BLaER1 treated with 17β-estradiol and CSF1 and Interleukin-3, amounts not matched to agents 10 nM and 100 nM (cell line): ENCODE measurements at regions not wholly inside any gene's neighbourhood (a gene's known extent, or its start where the extent isn't known, plus 50 kb on each side); places are given as distances from the start of the nearest gene placed in this dataset.

Experiments used
- H3K27ac ChIP-seq, 11 experiments: shearing (Covaris generic); formaldehyde crosslinking; 2 replicates each; pipeline ENCODE4 v1.8.1; 2022
- H3K27me3 ChIP-seq, 11 experiments: shearing (Covaris generic); formaldehyde crosslinking; 2 replicates each; pipeline ENCODE4 v1.8.1; 2022
- H3K36me3 ChIP-seq, 11 experiments: shearing (Covaris generic); formaldehyde crosslinking; 2 replicates each; pipeline ENCODE4 v1.8.1; 2022
- H3K4me1 ChIP-seq, 10 experiments: shearing (Covaris generic); formaldehyde crosslinking; 2 replicates each; pipeline ENCODE4 v1.8.1; 2022
- H3K4me2 ChIP-seq, 11 experiments: shearing (Covaris generic); formaldehyde crosslinking; 2 replicates each; pipeline ENCODE4 v1.8.1; 2022
- H3K4me3 ChIP-seq, 10 experiments: shearing (Covaris generic); formaldehyde crosslinking; 2 replicates each; pipeline ENCODE4 v1.8.1; 2022
- H3K9ac ChIP-seq, 11 experiments: shearing (Covaris generic); formaldehyde crosslinking; 2 replicates each; pipeline ENCODE4 v1.8.1; 2022
- H3K9me3 ChIP-seq, 11 experiments: shearing (Covaris generic); formaldehyde crosslinking; replicated peaks in 1 of 11; 2 replicates each; pipeline ENCODE4 v1.8.1; 2022
- H4K20me1 ChIP-seq, 11 experiments: shearing (Covaris generic); formaldehyde crosslinking; 2 replicates each; pipeline ENCODE4 v1.8.1; 2022
- Cebpa-rat ChIP-seq, 11 experiments: shearing (Covaris generic); IDR thresholded peaks; 2 replicates each; pipeline ENCODE4 v1.8.1; 2022

DNA sequence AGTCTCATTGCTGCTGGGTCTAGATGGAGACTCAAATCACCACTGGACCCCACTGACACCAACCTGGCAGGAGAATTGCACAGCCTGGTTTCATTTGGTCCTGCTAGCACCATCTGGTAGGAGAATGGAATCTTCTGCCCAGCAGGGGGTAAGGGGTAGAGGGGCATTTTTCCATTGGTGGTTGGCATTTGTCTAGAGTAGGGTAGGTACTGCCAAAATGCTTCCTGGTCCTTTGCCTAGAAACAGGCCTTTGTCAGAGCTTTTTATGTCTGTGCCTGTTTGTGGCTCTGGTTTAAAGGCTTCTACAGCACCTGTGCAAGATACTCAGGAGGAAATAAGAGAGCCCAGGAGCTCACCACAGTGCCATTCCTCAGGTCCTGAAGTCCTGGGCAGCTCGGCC lies 121.3 kb downstream of the KCTD12 start:
- H3K27ac ChIP-seq = peak overlapping the region in 5 of 11 experiments; percentile 33 to 60 (median 49); a peak in 10 of 22 replicates
- H3K9ac ChIP-seq = no peak overlapping the region
- H3K36me3 ChIP-seq = no peaks in the 10 kb centered on the region
- H3K27me3 ChIP-seq = no peaks in the 10 kb centered on the region
- H3K4me3 ChIP-seq = peak overlapping the region in 2 of 10 experiments; percentile 0; a peak in 1 of 20 replicates
- H3K9me3 ChIP-seq = peaks cover 0 to 10% (median 0%) of the 10 kb centered on the region in 11 experiments; a peak in 1 of 22 replicates
- peak overlapping the region in 6 of 11 experiments; percentile 8 to 78 (median 66); a peak in 10 of 22 replicates for H3K4me2 ChIP-seq
- no peaks in the 10 kb centered on the region for H4K20me1 ChIP-seq
- no peak for TF ChIP-seq Cebpa-rat (IDR thresholded peaks at IDR 0.05)
- H3K4me1 ChIP-seq = peaks cover 0 to 66% (median 6%) of the 10 kb centered on the region in 10 experiments; a peak in 11 of 20 replicates

DNA sequence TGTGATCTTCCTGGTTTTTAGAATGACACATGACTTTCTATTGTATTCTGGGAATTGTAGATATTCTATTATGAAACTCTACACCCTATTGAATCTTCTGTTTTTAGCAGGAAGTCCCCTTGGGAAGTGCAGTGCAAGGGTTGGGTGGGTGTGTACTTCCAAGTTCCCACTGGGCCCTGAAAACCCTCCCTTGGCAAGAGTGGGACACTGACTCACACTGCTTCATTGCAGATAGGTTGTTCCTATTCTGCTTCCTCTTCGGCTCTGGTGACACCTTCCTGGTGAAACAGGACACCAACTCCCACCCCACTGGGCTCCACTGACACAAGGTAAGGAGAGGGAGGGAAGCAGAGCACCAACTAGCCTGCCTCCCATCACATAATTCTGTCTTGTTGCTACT lies 121.8 kb downstream of the KCTD12 start:
- Histone ChIP-seq H3K36me3 (no peaks in the 10 kb centered on the region), H4K20me1 (no peaks in the 10 kb centered on the region), H3K4me2 (peak overlapping the region in 6 of 11 experiments; percentile 8 to 78 (median 66); a peak in 11 of 22 replicates), H3K4me3 (peak overlapping the region in 1 of 10 experiments; percentile 0; a peak in 1 of 20 replicates), H3K9ac (no peak overlapping the region), H3K4me1 (peaks cover 0 to 63% (median 6%) of the 10 kb centered on the region in 10 experiments; a peak in 11 of 20 replicates), H3K27ac (peak overlapping the region in 5 of 11 experiments; percentile 33 to 60 (median 49); a peak in 10 of 22 replicates), H3K9me3 (peaks cover 0 to 10% (median 0%) of the 10 kb centered on the region in 11 experiments; a peak in 1 of 22 replicates), H3K27me3 (no peaks in the 10 kb centered on the region)
- TF ChIP-seq Cebpa-rat (IDR thresholded peaks at IDR 0.05) = no peak

DNA sequence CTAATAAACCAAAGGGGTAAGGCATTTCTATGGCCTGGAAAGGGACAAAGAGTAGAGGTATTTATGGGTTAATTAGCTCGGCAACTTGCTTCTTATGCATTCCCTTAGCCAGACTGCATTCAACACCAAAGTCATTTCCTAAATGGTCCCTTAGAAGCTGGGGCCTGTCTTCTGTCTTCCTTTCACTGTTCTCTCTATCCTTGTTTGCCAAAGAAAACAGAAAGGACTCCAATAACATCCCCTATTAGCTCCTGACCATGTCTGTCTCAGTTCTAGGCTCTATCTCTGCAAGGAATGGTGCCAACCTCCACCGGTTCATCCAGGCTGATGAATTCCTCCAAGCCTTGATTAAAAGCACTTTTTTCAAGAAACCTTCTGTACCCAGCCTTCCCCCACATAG lies 123.5 kb downstream of the KCTD12 start:
- Histone ChIP-seq H3K9me3 (peaks cover 0 to 8% (median 0%) of the 10 kb centered on the region in 11 experiments; a peak in 1 of 22 replicates), H3K9ac (no peak overlapping the region), H3K36me3 (no peaks in the 10 kb centered on the region), H3K4me1 (peaks cover 0 to 62% (median 6%) of the 10 kb centered on the region in 10 experiments; a peak in 11 of 20 replicates), H3K4me2 (peak overlapping the region in 2 of 11 experiments; percentile 74 to 78; a peak in 4 of 22 replicates), H3K4me3 (no peak overlapping the region), H4K20me1 (no peaks in the 10 kb centered on the region), H3K27ac (no peak overlapping the region), H3K27me3 (no peaks in the 10 kb centered on the region)
- no peak for TF ChIP-seq Cebpa-rat (IDR thresholded peaks at IDR 0.05)

DNA sequence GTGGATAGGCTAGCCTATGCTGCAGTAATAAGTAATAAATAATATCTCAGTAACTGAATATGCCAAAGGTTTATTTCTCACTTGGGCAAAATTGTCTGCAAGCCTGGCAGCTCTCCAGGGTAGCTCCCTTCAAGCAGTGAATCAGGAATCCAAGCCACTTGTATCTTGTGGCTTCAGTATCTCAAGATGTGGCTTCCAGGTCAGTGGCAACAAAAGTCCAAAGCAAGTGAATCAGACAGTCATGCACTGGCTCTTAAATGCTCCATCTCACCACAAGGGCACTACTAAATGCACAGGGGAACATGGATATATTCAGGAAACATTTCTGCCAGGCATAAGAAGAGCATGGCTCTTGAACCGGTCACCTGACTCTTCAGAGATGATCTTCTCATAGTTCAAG lies 126.3 kb downstream of the KCTD12 start:
- Histone ChIP-seq H3K36me3 (no peaks in the 10 kb centered on the region), H3K27me3 (no peaks in the 10 kb centered on the region), H3K4me3 (no peak overlapping the region), H3K9ac (no peak overlapping the region), H3K9me3 (no peaks in the 10 kb centered on the region; a peak in 1 of 22 replicates), H4K20me1 (no peaks in the 10 kb centered on the region), H3K4me2 (peak overlapping the region in 2 of 11 experiments; percentile 5 to 47; a peak in 2 of 22 replicates), H3K27ac (no peak overlapping the region), H3K4me1 (peaks cover 0 to 55% (median 5%) of the 10 kb centered on the region in 10 experiments; a peak in 11 of 20 replicates)
- no peak for TF ChIP-seq Cebpa-rat (IDR thresholded peaks at IDR 0.05)

DNA sequence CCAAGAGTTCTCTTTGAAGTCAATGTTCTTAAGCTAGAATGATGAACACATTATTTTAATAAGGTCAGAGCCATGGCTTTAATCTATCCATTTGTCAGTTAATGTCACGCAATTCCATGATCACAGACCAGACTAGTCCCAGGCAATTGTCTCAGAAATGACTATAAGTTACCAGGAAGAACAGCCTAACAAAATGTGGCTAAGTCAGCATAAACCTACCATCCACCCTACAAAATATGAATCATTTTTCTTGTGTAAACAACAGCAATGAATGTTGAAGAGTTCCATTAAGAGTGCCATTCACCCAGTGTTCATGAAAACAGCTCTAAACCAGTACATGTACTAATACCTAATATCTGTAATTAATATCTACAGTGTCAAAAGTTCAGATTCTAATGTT lies 127.5 kb downstream of the KCTD12 start:
- peaks cover 0 to 51% (median 0%) of the 10 kb centered on the region in 10 experiments; a peak in 8 of 20 replicates for H3K4me1 ChIP-seq
- H3K27ac ChIP-seq = peak overlapping the region in 1 of 11 experiments; percentile 29; a peak in 3 of 22 replicates
- TF ChIP-seq Cebpa-rat (IDR thresholded peaks at IDR 0.05) = no peak
- no peaks in the 10 kb centered on the region for H4K20me1 ChIP-seq
- peak overlapping the region in 3 of 11 experiments; percentile 43 to 58 (median 44); a peak in 6 of 22 replicates for H3K4me2 ChIP-seq
- H3K27me3 ChIP-seq = no peaks in the 10 kb centered on the region
- no peaks in the 10 kb centered on the region for H3K36me3 ChIP-seq
- H3K4me3 ChIP-seq = no peak overlapping the region
- H3K9ac ChIP-seq = no peak overlapping the region
- peaks cover 0 to 3% (median 0%) of the 10 kb centered on the region in 11 experiments; a peak in 3 of 22 replicates for H3K9me3 ChIP-seq

DNA sequence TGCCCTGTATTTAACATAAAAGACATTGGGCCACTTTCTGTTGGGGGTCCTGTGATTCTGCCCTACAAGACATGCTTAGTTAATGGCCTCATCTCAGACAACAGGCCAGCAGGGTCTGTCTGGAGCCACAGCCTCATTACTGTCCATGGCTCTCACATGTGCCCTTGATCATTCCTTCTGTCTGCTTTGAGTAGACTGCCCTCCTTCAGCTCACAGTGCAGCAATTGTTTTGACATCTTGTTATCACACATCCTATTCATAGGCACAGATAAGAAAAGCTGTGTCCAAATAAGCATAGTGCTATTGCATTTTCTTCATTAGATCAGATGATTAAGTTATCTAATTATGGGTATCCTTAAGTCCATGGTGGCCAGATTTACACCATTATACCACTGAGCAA lies 127.9 kb downstream of the KCTD12 start:
- no peak for TF ChIP-seq Cebpa-rat (IDR thresholded peaks at IDR 0.05)
- H3K4me1 ChIP-seq = peaks cover 0 to 47% (median 0%) of the 10 kb centered on the region in 10 experiments; a peak in 8 of 20 replicates
- H3K4me2 ChIP-seq = peak overlapping the region in 3 of 11 experiments; percentile 43 to 58 (median 44); a peak in 6 of 22 replicates
- H3K27ac ChIP-seq = peak overlapping the region in 1 of 11 experiments; percentile 29; a peak in 3 of 22 replicates
- no peak overlapping the region for H3K4me3 ChIP-seq
- no peaks in the 10 kb centered on the region for H3K27me3 ChIP-seq
- peaks cover 0 to 7% (median 0%) of the 10 kb centered on the region in 11 experiments; a peak in 3 of 22 replicates for H3K9me3 ChIP-seq
- no peaks in the 10 kb centered on the region for H4K20me1 ChIP-seq
- no peak overlapping the region for H3K9ac ChIP-seq
- no peaks in the 10 kb centered on the region for H3K36me3 ChIP-seq

DNA sequence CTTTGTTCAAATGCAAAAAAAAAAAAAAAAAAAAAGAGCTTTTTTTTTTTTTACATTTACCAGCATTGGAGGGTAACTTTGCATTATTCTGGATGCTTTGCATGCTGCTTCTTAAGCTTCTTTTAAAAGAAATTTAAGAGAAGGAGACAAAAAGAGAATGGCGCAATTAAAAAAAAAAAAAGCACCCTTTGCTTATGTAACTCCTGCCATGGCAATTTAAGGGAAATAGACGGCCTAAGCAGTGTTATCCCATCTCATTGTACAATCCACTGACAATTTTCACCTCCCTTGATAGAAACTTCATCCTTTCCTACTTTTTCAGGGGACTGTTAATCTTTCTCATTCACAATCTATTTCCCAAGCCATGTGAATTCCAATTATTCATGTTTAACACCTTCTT lies 129.8 kb downstream of the KCTD12 start:
- TF ChIP-seq Cebpa-rat (IDR thresholded peaks at IDR 0.05) = no peak
- Histone ChIP-seq H4K20me1 (no peaks in the 10 kb centered on the region), H3K36me3 (no peaks in the 10 kb centered on the region), H3K27me3 (no peaks in the 10 kb centered on the region), H3K4me1 (peaks cover 0 to 47% (median 2%) of the 10 kb centered on the region in 10 experiments; a peak in 9 of 20 replicates), H3K9ac (no peak overlapping the region), H3K4me3 (no peak overlapping the region), H3K27ac (no peak overlapping the region), H3K4me2 (no peak overlapping the region), H3K9me3 (peaks cover 0 to 13% (median 0%) of the 10 kb centered on the region in 11 experiments; a peak in 3 of 22 replicates)

DNA sequence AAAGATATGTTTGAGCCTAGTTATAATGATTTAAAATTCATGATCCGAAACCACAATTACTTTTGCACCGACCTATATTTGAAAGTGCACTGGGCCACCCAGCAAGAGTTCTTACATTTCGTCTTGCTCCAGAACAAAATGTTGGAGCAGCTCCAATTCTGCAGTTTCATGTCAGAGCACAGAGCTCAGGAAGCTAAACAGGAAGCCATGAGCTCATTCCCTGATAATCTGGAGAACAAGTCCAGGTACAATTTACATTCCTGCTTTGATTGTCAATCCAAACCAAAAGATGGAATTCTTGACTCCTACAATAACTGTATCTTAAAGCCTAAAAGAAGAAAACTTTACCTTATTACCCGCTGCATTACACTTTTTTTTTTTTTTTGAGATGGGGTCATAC lies 131.8 kb downstream of the KCTD12 start:
- H3K27ac ChIP-seq = no peak overlapping the region
- no peak overlapping the region for H3K4me3 ChIP-seq
- H3K9ac ChIP-seq = no peak overlapping the region
- TF ChIP-seq Cebpa-rat (IDR thresholded peaks at IDR 0.05) = no peak
- H3K36me3 ChIP-seq = no peaks in the 10 kb centered on the region
- no peaks in the 10 kb centered on the region for H3K27me3 ChIP-seq
- H3K4me1 ChIP-seq = peaks cover 0 to 67% (median 19%) of the 10 kb centered on the region in 10 experiments; a peak in 12 of 20 replicates
- peak overlapping the region in 4 of 11 experiments; percentile 26 to 49 (median 28); a peak in 5 of 22 replicates for H3K4me2 ChIP-seq
- H4K20me1 ChIP-seq = no peaks in the 10 kb centered on the region
- H3K9me3 ChIP-seq = peaks cover 0 to 33% (median 0%) of the 10 kb centered on the region in 11 experiments; a peak in 4 of 22 replicates

DNA sequence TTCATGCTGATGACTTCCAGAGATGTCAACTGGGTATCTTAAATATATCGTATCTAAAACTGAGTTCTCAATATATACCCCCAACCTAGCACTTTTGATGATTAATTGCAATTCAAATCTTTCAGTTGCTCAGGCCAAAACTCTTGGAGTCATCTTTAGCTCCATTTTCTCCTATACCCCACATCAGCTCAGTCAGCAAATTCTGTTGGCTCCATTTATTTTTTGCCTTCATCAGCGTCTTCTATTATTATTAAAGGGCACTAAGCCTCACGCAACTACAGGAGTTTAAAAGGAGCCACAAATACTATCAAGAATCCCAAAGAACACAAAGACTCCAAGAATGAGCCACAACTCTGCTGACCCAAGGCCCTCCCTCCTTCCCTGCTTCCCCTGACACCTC lies 134.9 kb downstream of the KCTD12 start:
- no peaks in the 10 kb centered on the region for H4K20me1 ChIP-seq
- peaks cover 0 to 54% (median 0%) of the 10 kb centered on the region in 11 experiments; a peak in 6 of 22 replicates for H3K9me3 ChIP-seq
- H3K4me3 ChIP-seq = no peak overlapping the region; a peak in 1 of 20 replicates
- peak overlapping the region in 5 of 11 experiments; percentile 57 to 75 (median 67); a peak in 8 of 22 replicates for H3K4me2 ChIP-seq
- H3K4me1 ChIP-seq = peaks cover 0 to 76% (median 38%) of the 10 kb centered on the region in 10 experiments; a peak in 17 of 20 replicates
- no peak overlapping the region for H3K9ac ChIP-seq
- no peaks in the 10 kb centered on the region for H3K36me3 ChIP-seq
- H3K27ac ChIP-seq = peak overlapping the region in 5 of 11 experiments; percentile 46 to 93 (median 68); a peak in 6 of 22 replicates
- TF ChIP-seq Cebpa-rat (IDR thresholded peaks at IDR 0.05) = no peak
- no peaks in the 10 kb centered on the region for H3K27me3 ChIP-seq
